ENCODE measurements at regions not wholly inside any gene's neighbourhood (a gene's known extent, or its start where the extent isn't known, plus 50 kb on each side); places are given as distances from the start of the nearest gene placed in this dataset.

GRCh38 chr14:34044373-34044637, 93.4 kb upstream of the EGLN3 start:
- no peak for TF ChIP-seq CTCF (IDR thresholded peaks at IDR 0.05)

GRCh38 chr14:34043627-34044372, 92.9 kb upstream of the EGLN3 start:
- TF ChIP-seq CTCF (IDR thresholded peaks at IDR 0.05) = no peak

- TF ChIP-seq CTCF (IDR thresholded peaks at IDR 0.05) = no peak
Observed at GRCh38 chr14:34041220-34041619, 90.3 kb upstream of the EGLN3 start.

- TF ChIP-seq CTCF (IDR thresholded peaks at IDR 0.05) = no peak
Observed at GRCh38 chr14:34040766-34041165, 89.9 kb upstream of the EGLN3 start.

GRCh38 chr14:34039428-34040047, 88.7 kb upstream of the EGLN3 start:
- no peak for TF ChIP-seq CTCF (IDR thresholded peaks at IDR 0.05)

- TF ChIP-seq CTCF (IDR thresholded peaks at IDR 0.05) = no peak
Observed at GRCh38 chr14:34038358-34039057, 87.6 kb upstream of the EGLN3 start.

GRCh38 chr14:34036319-34036766, 85.5 kb upstream of the EGLN3 start:
- no peak for TF ChIP-seq CTCF (IDR thresholded peaks at IDR 0.05)
